NCI-H1092 treated with DMSO at 0.1 percent for 48 hours (cell line): ENCODE measurements at regions not wholly inside any gene's neighbourhood (a gene's known extent, or its start where the extent isn't known, plus 50 kb on each side); places are given as distances from the start of the nearest gene placed in this dataset.
"Not testable (repeated sequence)": the region's sequence is repeated elsewhere in the genome, so short reads cannot be mapped to it uniquely, and the experiment has no call there.

Source experiments
- DNase-seq: peaks from one replicate; lab custom pipeline; 2025; lab: John Stamatoyannopoulos, UW

DNA sequence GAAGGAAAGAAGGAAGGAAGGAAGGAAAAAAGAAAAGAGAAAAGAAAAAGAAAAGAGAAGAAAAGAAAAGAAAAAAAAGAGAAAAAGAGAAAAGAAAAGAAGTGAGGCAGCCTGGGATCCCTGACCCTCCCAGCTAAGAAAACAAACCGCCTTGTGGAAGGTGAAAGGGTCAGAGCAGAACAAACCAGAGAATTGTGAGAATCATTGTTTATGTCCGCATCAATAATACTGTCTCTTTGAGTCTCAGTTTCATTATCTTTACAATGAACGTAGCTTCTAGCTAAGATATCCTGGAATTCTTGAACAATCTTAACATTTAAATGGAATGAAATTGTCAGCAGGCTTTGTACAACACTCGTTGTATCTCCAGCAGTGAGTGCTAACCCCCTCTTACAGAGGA lies 66.4 kb upstream of the SERP2 start:
- DNase-seq: no peak

GRCh38 chr13:44307844-44308243 lies 65.8 kb upstream of the SERP2 start:
- no peak for DNase-seq

GRCh38 chr13:44308352-44308751 lies 65.3 kb upstream of the SERP2 start:
- DNase-seq: no peak

DNA sequence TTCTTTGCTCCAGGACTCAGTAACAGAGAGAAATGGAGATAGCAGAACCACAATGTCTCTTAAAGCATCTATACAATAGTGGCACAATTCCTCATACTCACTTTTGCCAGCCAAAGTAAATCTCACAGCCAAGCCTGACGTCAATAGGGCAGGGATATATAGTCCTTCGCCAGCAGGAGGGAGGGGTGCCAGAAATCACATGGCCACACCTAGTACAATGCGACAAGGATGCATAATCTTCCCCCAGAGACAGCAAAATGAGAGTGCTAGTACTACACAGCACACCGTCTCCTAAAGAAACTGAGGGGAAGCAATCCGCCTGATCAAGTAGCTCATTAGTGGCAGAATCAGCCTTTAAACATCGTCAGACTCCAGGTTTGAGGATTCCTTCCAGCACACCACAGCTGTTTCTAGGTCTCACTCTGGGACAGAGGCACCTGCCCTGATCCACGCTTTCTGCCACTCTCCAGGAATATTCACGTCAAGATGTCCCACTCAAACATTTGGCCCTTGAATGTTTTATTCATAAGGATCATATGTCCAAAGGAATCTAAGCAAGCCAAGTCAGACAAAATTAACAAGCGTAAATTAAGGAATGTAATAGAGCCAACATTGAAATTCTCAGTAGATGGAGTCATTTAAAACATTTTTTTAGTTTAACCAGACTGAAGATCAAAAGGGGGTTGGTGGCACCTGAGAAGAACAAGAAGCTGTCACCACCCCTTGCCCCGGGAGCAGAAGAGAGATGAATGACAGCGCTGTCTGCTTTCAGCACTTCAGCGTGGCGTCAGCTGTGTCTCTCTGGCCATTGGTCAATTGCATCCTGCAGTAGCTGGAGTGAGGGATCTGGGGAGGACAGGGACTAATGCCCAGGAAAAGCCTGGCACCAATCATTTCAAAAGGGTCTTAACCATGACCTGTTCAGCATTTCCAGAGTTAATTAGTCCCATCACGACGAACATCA lies 63.5 kb upstream of the SERP2 start:
- peak; percentile 84 for DNase-seq

- peak; percentile 84 for DNase-seq
These were observed 62.4 kb upstream of the SERP2 start for GRCh38 chr13:44311011-44311780.

GRCh38 chr13:44312131-44312530 lies 61.5 kb upstream of the SERP2 start:
- DNase-seq: no peak

- no peak for DNase-seq
These were observed 60.6 kb upstream of the SERP2 start for GRCh38 chr13:44312834-44313551.

- DNase-seq: no peak
These were observed 60.0 kb upstream of the SERP2 start for GRCh38 chr13:44313674-44314073.

DNA sequence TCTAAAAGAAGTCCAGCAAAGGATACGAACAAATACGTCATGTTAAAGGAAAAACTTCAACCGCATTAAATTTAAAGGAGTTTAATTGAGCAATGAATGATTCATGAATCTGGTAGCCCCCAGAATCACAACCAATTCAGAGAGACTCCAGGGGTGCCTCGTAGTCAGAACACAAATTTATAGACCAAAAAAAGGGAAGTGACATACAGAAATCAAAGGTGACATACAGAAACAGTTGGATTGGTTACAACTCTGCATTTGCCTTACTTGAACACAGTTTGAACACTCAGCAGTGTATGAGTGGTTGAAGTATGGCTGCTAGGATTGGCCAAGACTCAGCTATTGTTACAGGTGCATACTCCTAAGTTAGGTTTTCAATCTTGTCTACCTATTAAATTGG lies 59.5 kb upstream of the SERP2 start:
- not testable (repeated sequence) for DNase-seq

DNA sequence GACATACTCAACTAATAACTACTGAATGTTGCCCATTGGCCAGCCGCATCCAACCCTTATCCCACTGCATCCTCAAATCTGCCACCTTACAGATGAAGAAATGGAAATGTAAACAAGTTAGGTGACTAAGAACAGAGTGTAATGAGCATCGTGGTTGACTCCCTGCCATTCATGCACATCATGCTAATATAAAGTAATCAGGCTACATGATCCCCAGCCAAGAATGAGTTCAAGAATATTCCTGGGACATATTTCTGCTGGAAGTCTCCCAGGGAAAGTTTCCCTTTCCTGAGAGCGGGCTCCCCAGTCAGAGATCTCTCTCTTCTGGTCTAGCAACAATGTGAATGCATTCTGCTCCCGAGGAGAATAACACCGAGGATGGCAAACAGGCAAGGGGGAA lies 55.9 kb upstream of the SERP2 start:
- no peak for DNase-seq

- peak; percentile 50 for DNase-seq
These were observed 55.5 kb upstream of the SERP2 start for GRCh38 chr13:44318161-44318560.

DNA sequence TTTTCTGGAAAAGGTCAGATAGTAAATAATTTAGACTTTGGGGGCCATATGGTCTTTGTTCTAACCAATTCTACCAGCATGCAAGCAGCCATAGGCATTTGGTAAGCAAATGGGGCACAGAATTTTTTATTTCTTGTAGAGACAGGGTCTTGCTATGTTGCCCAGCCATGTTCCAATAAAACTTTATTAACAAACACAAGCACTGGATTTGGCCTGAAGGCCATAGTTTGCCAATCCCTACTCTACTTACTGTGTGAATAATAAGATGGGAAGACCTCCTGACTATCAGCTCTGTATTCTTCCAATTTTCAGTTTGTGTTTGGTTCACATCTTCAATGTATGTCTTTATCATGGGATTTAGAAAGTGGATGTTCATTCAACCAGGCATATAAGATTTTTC lies 53.0 kb upstream of the SERP2 start:
- no peak for DNase-seq

- DNase-seq: no peak
These were observed 51.7 kb upstream of the SERP2 start for GRCh38 chr13:44321961-44322360.

GRCh38 chr13:44322928-44323327 lies 50.7 kb upstream of the SERP2 start:
- DNase-seq: no peak

GRCh38 chr13:44323754-44324153 lies 49.9 kb upstream of the SERP2 start:
- DNase-seq: no peak
